GM23338 (cell line): ENCODE measurements at regions not wholly inside any gene's neighbourhood (a gene's known extent, or its start where the extent isn't known, plus 50 kb on each side); places are given as distances from the start of the nearest gene placed in this dataset.

Experiments
- ATAC-seq: fragments of 200-7000 bp; cut with Tn5 transposase; 3 replicates; pipeline ENCODE4 v1.9.1; 2020
- DNase-seq: peaks from one replicate; pipeline ENCODE4 v3.0.0-alpha.2; 2015; ENCODE audit warnings: low spot score
- H2AFZ ChIP-seq: fragments of 200-600 bp; sonication (generic); 2 replicates; pipeline ENCODE4 v1.8.0; 2016; ENCODE audit warnings: antibody characterized with exemption, mild to moderate bottlenecking, moderate library complexity
- H3F3A ChIP-seq: fragments of 200-600 bp; sonication (generic); replicated peaks from 2 replicates; pipeline ENCODE4 v1.8.0; 2017; ENCODE audit warnings: antibody characterized with exemption, mixed run types, low read depth
- H3K27ac ChIP-seq: fragments of 200-600 bp; sonication (generic); 2 replicates; pipeline ENCODE4 v1.6.1; 2016; ENCODE audit warnings: low read depth
- H3K27me3 ChIP-seq: fragments of 200-600 bp; sonication (generic); 2 replicates; pipeline ENCODE4 v1.8.0; 2016; ENCODE audit warnings: mild to moderate bottlenecking, mixed run types, moderate library complexity; ENCODE audit not compliant: insufficient read depth
- H3K36me3 ChIP-seq: fragments of 200-600 bp; sonication (generic); 2 replicates; pipeline ENCODE4 v1.8.0; 2016; ENCODE audit warnings: mild to moderate bottlenecking; ENCODE audit not compliant: insufficient read depth
- H3K4me1 ChIP-seq: fragments of 200-600 bp; sonication (generic); 2 replicates; pipeline ENCODE4 v1.8.0; 2016; ENCODE audit warnings: mild to moderate bottlenecking, moderate library complexity; ENCODE audit not compliant: insufficient read depth
- H3K4me2 ChIP-seq: fragments of 200-600 bp; sonication (generic); 2 replicates; pipeline ENCODE4 v1.7.1; 2017; ENCODE audit warnings: mixed run types
- H3K4me3 ChIP-seq: fragments of 200-600 bp; sonication (generic); 2 replicates; pipeline ENCODE4 v1.6.1; 2016; ENCODE audit warnings: mixed run types
- H3K79me2 ChIP-seq: fragments of 200-600 bp; sonication (generic); replicated peaks from 2 replicates; pipeline ENCODE4 v1.8.0; 2017; ENCODE audit warnings: mild to moderate bottlenecking; ENCODE audit not compliant: insufficient read depth
- H3K9me2 ChIP-seq: fragments of 200-600 bp; sonication (generic); 2 replicates; pipeline ENCODE4 v1.8.0; 2017; ENCODE audit not compliant: insufficient read depth
- H4K20me1 ChIP-seq: fragments of 200-600 bp; sonication (generic); replicated peaks from 2 replicates; pipeline ENCODE4 v1.8.0; 2017; ENCODE audit warnings: mild to moderate bottlenecking; ENCODE audit not compliant: insufficient read depth
- H3K27ac Mint-ChIP-seq: 2 replicates; pipeline ENCODE4 v1.8.0; 2020; ENCODE audit warnings: inconsistent platforms, mild to moderate bottlenecking, moderate library complexity, mixed read lengths
- H3K27me3 Mint-ChIP-seq: 3 replicates; pipeline ENCODE4 v1.8.0; 2022; ENCODE audit warnings: low read depth, mild to moderate bottlenecking, moderate library complexity, mixed read lengths, inconsistent platforms; ENCODE audit not compliant: insufficient read depth, poor library complexity
- H3K36me3 Mint-ChIP-seq: 3 replicates; pipeline ENCODE4 v1.8.0; 2021; ENCODE audit warnings: low read depth, mild to moderate bottlenecking, inconsistent platforms, moderate library complexity, mixed read lengths
- H3K4me1 Mint-ChIP-seq: 3 replicates; pipeline ENCODE4 v1.8.0; 2020; ENCODE audit warnings: mild to moderate bottlenecking, inconsistent platforms, mixed read lengths
- H3K4me3 Mint-ChIP-seq: 3 replicates; pipeline ENCODE4 v1.8.0; 2021; ENCODE audit warnings: moderate library complexity, mild to moderate bottlenecking, inconsistent platforms, mixed read lengths
- H3K9me3 Mint-ChIP-seq: 3 replicates; pipeline ENCODE4 v1.8.0; 2020; ENCODE audit warnings: moderate library complexity, mild to moderate bottlenecking, inconsistent platforms, mixed read lengths
- CREB1 ChIP-seq: fragments of 250-450 bp; sonication (Bioruptor Pico); IDR thresholded peaks from 2 replicates; pipeline ENCODE4 v1.5.0; 2020; ENCODE audit warnings: low read depth, mild to moderate bottlenecking, moderate library complexity
- EZH2 ChIP-seq: fragments of 200-600 bp; sonication (generic); IDR thresholded peaks from one replicate; pipeline ENCODE4 v1.8.0; 2017; ENCODE audit warnings: antibody characterized with exemption, mild to moderate bottlenecking, low read depth; ENCODE audit not compliant: unreplicated experiment
- EZH2phosphoT487 ChIP-seq: fragments of 200-600 bp; sonication (generic); IDR thresholded peaks from one replicate; pipeline ENCODE4 v1.8.1; 2018; ENCODE audit warnings: antibody characterized with exemption; ENCODE audit not compliant: unreplicated experiment
- JUNB ChIP-seq: IDR thresholded peaks from one replicate; pipeline ENCODE4 v1.6.1; 2016; ENCODE audit warnings: antibody characterized with exemption; ENCODE audit not compliant: unreplicated experiment
- NANOG ChIP-seq: IDR thresholded peaks from 2 replicates; pipeline ENCODE4 v1.6.1; 2016; ENCODE audit warnings: antibody characterized with exemption, borderline replicate concordance
- POLR2AphosphoS5 ChIP-seq: IDR thresholded peaks from 2 replicates; pipeline ENCODE4 v1.6.1; 2016; ENCODE audit warnings: antibody characterized with exemption, low read depth
- ZNF114 ChIP-seq: fragments of 250-450 bp; sonication (Bioruptor Pico); IDR thresholded peaks from 2 replicates; pipeline ENCODE4 v1.5.0; 2020; ENCODE audit warnings: mild to moderate bottlenecking, moderate library complexity
- ZNF331 ChIP-seq: fragments of 250-450 bp; sonication (Bioruptor Pico); IDR thresholded peaks from 2 replicates; pipeline ENCODE4 v1.5.0; 2020; ENCODE audit warnings: low read depth, mild to moderate bottlenecking, moderate library complexity
- TF ChIP-seq, protein P1 (sequence below): IDR thresholded peaks from 2 replicates; pipeline ENCODE4 v1.6.1; 2016; ENCODE audit warnings: antibody characterized with exemption
- TF ChIP-seq, protein P2 (sequence below): fragments of 250-450 bp; sonication (Bioruptor Pico); IDR thresholded peaks from 2 replicates; pipeline ENCODE4 v1.5.0; 2020; ENCODE audit warnings: mild to moderate bottlenecking, moderate library complexity
- TF ChIP-seq, protein P3 (sequence below), 2 experiments: fragments of 200-600 bp in 1 of 2; sonication (generic) in 1 of 2; conservative IDR thresholded peaks; 2 replicates each; pipeline versions ENCODE4 v1.5.1 to v1.6.1; 2016 to 2017; ENCODE audit warnings: antibody characterized with exemption in 2 of 2, low read depth in 2 of 2, mild to moderate bottlenecking in 2 of 2, moderate library complexity in 1 of 2
- TF ChIP-seq, protein P4 (sequence below): IDR thresholded peaks from one replicate; pipeline ENCODE4 v1.6.1; 2018; ENCODE audit warnings: antibody characterized with exemption; ENCODE audit not compliant: unreplicated experiment

DNA sequence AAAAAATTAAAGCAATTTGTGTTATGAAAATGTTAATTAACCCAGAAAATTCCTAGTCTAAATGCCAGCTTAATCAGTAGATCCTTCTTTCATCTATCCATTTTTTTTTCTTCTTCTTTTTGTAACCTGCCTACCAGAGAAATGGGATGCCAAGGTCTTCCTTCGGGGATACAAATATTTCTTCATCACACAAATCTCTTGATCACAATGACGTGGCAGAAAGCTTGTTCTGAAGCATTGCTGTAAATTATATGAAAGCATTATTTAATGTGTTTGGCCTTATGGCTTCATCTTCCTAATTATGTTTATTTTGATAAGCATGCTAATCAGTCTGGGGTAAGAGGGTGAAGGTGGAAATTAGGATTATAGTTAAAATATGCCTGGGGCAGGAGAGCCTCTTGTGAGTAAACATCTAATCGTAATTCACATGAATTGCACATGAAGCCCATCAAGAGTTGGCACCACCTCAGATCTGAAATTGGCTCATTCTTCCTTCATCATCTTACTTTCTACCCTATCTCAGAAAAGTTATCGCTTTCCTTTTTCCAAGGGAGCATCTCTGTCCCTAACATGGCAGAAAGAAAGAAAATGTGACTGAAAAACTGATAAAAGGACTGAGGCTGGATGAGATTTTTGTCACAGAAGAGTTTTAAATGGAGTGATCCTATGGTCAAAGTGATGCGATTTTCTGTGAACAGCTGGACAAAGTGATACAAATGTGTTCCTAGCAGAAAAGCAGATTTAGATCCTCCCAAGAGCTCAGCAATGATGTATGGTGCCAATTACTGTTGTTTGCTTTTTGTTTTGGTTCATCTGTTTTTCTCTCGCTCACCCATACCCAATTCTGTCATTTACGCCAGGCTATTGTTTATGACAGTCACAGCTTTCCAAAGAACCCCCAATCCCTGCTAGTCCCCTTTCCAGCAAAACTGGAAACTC lies 76.9 kb upstream of the PMAIP1 start:
- TF ChIP-seq, protein P1, sequence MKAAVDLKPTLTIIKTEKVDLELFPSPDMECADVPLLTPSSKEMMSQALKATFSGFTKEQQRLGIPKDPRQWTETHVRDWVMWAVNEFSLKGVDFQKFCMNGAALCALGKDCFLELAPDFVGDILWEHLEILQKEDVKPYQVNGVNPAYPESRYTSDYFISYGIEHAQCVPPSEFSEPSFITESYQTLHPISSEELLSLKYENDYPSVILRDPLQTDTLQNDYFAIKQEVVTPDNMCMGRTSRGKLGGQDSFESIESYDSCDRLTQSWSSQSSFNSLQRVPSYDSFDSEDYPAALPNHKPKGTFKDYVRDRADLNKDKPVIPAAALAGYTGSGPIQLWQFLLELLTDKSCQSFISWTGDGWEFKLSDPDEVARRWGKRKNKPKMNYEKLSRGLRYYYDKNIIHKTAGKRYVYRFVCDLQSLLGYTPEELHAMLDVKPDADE: no peak
- TF ChIP-seq JUNB (no peak), NANOG (no peak), POLR2AphosphoS5 (no peak), ZNF114 (no peak), EZH2phosphoT487 (no peak), ZNF331 (CRISPR knock-in tag) (no peak), EZH2 (no peak), CREB1 (CRISPR knock-in tag) (no peak)
- TF ChIP-seq, protein P2, sequence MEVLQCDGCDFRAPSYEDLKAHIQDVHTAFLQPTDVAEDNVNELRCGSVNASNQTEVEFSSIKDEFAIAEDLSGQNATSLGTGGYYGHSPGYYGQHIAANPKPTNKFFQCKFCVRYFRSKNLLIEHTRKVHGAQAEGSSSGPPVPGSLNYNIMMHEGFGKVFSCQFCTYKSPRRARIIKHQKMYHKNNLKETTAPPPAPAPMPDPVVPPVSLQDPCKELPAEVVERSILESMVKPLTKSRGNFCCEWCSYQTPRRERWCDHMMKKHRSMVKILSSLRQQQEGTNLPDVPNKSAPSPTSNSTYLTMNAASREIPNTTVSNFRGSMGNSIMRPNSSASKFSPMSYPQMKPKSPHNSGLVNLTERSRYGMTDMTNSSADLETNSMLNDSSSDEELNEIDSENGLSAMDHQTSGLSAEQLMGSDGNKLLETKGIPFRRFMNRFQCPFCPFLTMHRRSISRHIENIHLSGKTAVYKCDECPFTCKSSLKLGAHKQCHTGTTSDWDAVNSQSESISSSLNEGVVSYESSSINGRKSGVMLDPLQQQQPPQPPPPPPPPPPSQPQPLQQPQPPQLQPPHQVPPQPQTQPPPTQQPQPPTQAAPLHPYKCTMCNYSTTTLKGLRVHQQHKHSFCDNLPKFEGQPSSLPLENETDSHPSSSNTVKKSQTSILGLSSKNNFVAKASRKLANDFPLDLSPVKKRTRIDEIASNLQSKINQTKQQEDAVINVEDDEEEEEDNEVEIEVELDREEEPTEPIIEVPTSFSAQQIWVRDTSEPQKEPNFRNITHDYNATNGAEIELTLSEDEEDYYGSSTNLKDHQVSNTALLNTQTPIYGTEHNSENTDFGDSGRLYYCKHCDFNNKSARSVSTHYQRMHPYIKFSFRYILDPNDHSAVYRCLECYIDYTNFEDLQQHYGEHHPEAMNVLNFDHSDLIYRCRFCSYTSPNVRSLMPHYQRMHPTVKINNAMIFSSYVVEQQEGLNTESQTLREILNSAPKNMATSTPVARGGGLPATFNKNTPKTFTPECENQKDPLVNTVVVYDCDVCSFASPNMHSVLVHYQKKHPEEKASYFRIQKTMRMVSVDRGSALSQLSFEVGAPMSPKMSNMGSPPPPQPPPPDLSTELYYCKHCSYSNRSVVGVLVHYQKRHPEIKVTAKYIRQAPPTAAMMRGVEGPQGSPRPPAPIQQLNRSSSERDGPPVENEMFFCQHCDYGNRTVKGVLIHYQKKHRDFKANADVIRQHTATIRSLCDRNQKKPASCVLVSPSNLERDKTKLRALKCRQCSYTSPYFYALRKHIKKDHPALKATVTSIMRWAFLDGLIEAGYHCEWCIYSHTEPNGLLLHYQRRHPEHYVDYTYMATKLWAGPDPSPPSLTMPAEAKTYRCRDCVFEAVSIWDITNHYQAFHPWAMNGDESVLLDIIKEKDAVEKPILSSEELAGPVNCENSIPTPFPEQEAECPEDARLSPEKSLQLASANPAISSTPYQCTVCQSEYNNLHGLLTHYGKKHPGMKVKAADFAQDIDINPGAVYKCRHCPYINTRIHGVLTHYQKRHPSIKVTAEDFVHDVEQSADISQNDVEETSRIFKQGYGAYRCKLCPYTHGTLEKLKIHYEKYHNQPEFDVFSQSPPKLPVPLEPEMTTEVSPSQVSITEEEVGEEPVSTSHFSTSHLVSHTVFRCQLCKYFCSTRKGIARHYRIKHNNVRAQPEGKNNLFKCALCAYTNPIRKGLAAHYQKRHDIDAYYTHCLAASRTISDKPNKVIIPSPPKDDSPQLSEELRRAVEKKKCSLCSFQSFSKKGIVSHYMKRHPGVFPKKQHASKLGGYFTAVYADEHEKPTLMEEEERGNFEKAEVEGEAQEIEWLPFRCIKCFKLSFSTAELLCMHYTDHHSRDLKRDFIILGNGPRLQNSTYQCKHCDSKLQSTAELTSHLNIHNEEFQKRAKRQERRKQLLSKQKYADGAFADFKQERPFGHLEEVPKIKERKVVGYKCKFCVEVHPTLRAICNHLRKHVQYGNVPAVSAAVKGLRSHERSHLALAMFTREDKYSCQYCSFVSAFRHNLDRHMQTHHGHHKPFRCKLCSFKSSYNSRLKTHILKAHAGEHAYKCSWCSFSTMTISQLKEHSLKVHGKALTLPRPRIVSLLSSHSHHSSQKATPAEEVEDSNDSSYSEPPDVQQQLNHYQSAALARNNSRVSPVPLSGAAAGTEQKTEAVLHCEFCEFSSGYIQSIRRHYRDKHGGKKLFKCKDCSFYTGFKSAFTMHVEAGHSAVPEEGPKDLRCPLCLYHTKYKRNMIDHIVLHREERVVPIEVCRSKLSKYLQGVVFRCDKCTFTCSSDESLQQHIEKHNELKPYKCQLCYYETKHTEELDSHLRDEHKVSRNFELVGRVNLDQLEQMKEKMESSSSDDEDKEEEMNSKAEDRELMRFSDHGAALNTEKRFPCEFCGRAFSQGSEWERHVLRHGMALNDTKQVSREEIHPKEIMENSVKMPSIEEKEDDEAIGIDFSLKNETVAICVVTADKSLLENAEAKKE (CRISPR knock-in tag): no peak
- TF ChIP-seq, protein P3, sequence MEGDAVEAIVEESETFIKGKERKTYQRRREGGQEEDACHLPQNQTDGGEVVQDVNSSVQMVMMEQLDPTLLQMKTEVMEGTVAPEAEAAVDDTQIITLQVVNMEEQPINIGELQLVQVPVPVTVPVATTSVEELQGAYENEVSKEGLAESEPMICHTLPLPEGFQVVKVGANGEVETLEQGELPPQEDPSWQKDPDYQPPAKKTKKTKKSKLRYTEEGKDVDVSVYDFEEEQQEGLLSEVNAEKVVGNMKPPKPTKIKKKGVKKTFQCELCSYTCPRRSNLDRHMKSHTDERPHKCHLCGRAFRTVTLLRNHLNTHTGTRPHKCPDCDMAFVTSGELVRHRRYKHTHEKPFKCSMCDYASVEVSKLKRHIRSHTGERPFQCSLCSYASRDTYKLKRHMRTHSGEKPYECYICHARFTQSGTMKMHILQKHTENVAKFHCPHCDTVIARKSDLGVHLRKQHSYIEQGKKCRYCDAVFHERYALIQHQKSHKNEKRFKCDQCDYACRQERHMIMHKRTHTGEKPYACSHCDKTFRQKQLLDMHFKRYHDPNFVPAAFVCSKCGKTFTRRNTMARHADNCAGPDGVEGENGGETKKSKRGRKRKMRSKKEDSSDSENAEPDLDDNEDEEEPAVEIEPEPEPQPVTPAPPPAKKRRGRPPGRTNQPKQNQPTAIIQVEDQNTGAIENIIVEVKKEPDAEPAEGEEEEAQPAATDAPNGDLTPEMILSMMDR (conservative IDR thresholded peaks at IDR 0.05; ENCODE audit: low read depth in 2 of 2): no peak
- TF ChIP-seq, protein P4, sequence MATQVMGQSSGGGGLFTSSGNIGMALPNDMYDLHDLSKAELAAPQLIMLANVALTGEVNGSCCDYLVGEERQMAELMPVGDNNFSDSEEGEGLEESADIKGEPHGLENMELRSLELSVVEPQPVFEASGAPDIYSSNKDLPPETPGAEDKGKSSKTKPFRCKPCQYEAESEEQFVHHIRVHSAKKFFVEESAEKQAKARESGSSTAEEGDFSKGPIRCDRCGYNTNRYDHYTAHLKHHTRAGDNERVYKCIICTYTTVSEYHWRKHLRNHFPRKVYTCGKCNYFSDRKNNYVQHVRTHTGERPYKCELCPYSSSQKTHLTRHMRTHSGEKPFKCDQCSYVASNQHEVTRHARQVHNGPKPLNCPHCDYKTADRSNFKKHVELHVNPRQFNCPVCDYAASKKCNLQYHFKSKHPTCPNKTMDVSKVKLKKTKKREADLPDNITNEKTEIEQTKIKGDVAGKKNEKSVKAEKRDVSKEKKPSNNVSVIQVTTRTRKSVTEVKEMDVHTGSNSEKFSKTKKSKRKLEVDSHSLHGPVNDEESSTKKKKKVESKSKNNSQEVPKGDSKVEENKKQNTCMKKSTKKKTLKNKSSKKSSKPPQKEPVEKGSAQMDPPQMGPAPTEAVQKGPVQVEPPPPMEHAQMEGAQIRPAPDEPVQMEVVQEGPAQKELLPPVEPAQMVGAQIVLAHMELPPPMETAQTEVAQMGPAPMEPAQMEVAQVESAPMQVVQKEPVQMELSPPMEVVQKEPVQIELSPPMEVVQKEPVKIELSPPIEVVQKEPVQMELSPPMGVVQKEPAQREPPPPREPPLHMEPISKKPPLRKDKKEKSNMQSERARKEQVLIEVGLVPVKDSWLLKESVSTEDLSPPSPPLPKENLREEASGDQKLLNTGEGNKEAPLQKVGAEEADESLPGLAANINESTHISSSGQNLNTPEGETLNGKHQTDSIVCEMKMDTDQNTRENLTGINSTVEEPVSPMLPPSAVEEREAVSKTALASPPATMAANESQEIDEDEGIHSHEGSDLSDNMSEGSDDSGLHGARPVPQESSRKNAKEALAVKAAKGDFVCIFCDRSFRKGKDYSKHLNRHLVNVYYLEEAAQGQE: no peak
- no peak overlapping the region for H3K27ac ChIP-seq
- H3K27ac Mint-ChIP-seq: no peak overlapping the region
- no peak overlapping the region for H3K4me3 Mint-ChIP-seq
- no peak for DNase-seq
- H3K4me1 ChIP-seq: no peaks in the 10 kb centered on the region
- H3K4me2 ChIP-seq: no peak overlapping the region
- no peaks in the 10 kb centered on the region for H3K27me3 ChIP-seq
- no peaks in the 10 kb centered on the region for H3K79me2 ChIP-seq
- no peaks in the 10 kb centered on the region for H3F3A ChIP-seq
- ATAC-seq: no peak
- no peaks in the 10 kb centered on the region for H3K36me3 Mint-ChIP-seq
- peaks cover 2% of the 10 kb centered on the region for H3K27me3 Mint-ChIP-seq
- H4K20me1 ChIP-seq: no peaks in the 10 kb centered on the region
- H3K4me3 ChIP-seq: no peak overlapping the region
- H3K9me2 ChIP-seq: no peaks in the 10 kb centered on the region
- H3K4me1 Mint-ChIP-seq: no peaks in the 10 kb centered on the region; the same call in 2 of the 3 replicates
- no peaks in the 10 kb centered on the region for H3K36me3 ChIP-seq
- H3K9me3 Mint-ChIP-seq: no peaks in the 10 kb centered on the region
- H2AFZ ChIP-seq: 0 out of 2 replicates have a peak overlapping the region, but pooled peaks have one; percentile 12
